ENCODE measurements at regions not wholly inside any gene's neighbourhood (a gene's known extent, or its start where the extent isn't known, plus 50 kb on each side); places are given as distances from the start of the nearest gene placed in this dataset.

GRCh38 chr3:43892061-43892460 lies 201.3 kb downstream of the ABHD5 start:
- no peak overlapping the region for H4K91ac ChIP-seq (ENCODE audit: insufficient read depth, low read depth, low read length)
- no peaks in the 10 kb centered on the region for H3K9me1 ChIP-seq (ENCODE audit: insufficient read depth, low read length)
- H3K27me3 ChIP-seq (ENCODE audit: control insufficient read depth, insufficient read depth, low read length), result peaks cover 24% of the 10 kb centered on the region
- DNase-seq (no peak), ATAC-seq (ENCODE audit: low read depth) (no peak)
- H3K79me1 ChIP-seq (ENCODE audit: low read depth in 1 of 2, low read length in 2 of 2), result no peaks in the 10 kb centered on the region
- no peak overlapping the region for H3K56ac ChIP-seq (ENCODE audit: extremely low read depth, insufficient read depth, low read length)
- H4K20me1 ChIP-seq (ENCODE audit: insufficient read depth, low read length), result no peaks in the 10 kb centered on the region
- ChIA-PET POLR2A (ENCODE audit: unreplicated experiment) (no interaction called here), CTCF (no interaction called here)
- no peak overlapping the region for H3K18ac ChIP-seq (ENCODE audit: low read depth, low read length)
- in situ Hi-C loops (cut with MboI; ENCODE audit: low sequenced_read_pairs), result no loop called here
- H3K4me2 ChIP-seq (ENCODE audit: low read depth, low read length), result no peak overlapping the region
- H4K5ac ChIP-seq (ENCODE audit: low read depth, low read length), result no peak overlapping the region
- H3K9ac ChIP-seq (ENCODE audit: low read depth, low read length), result no peak overlapping the region
- peaks cover 3% of the 10 kb centered on the region for H3K4me1 ChIP-seq (ENCODE audit: control insufficient read depth, insufficient read depth, low read length)
- no peak overlapping the region for H4K8ac ChIP-seq (ENCODE audit: low read depth in 2 of 2, low read length in 2 of 2)
- H2BK5ac ChIP-seq (ENCODE audit: low read depth, low read length, poor library complexity, severe bottlenecking), result no peak overlapping the region
- H2AFZ ChIP-seq (replicated peaks; ENCODE audit: low read length, poor library complexity), result no peak overlapping the region
- no peak overlapping the region for H3K4me3 ChIP-seq (ENCODE audit: insufficient read depth, low read depth, low read length)
- no peak overlapping the region for H2AK5ac ChIP-seq (ENCODE audit: low read depth, low read length)
- intact Hi-C loops (cut with micrococcal nuclease), result no loop called here
- no peak overlapping the region for H2AK9ac ChIP-seq (replicated peaks; ENCODE audit: low read depth, low read length, poor library complexity)
- H3K36me3 ChIP-seq (ENCODE audit: control insufficient read depth, insufficient read depth, low read length), result no peaks in the 10 kb centered on the region
- no peak overlapping the region for H3K14ac ChIP-seq (replicated peaks; ENCODE audit: low read depth, low read length)
- H3K9me3 ChIP-seq (ENCODE audit: control insufficient read depth, insufficient read depth, low read length), result no peaks in the 10 kb centered on the region
- dilution Hi-C loops (cut with HindIII; ENCODE audit: low sequenced_read_pairs, unreplicated experiment), result no loop called here
- no CpG with 5 or more reads among the region's 6 CpGs for WGBS, 2 experiments (ENCODE audit: extremely low coverage in 2 of 2, insufficient read length in 1 of 2)
- no peak overlapping the region for H2BK15ac ChIP-seq (ENCODE audit: low read depth, low read length)
- H2BK20ac ChIP-seq (ENCODE audit: low read depth, low read length), result no peak overlapping the region
- no peak overlapping the region for H3K27ac ChIP-seq (ENCODE audit: insufficient read depth, low read length)
- H2BK120ac ChIP-seq (ENCODE audit: low read depth, low read length), result no peak overlapping the region
- BruUV-seq (replicated peaks), result no TSS peak
- H3K4ac ChIP-seq (ENCODE audit: low read depth, low read length), result no peak overlapping the region
- TF ChIP-seq BHLHE40 (IDR thresholded peaks at IDR 0.05; ENCODE audit: low read depth, low read length) (no peak), USF2 (IDR thresholded peaks at IDR 0.05; ENCODE audit: low read depth, low read length) (no peak), FOS (IDR thresholded peaks at IDR 0.05; ENCODE audit: low read depth, low read length) (no peak), CTCF (conservative IDR thresholded peaks at IDR 0.05; ENCODE audit: low read depth, low read length) (no peak), RAD21 (IDR thresholded peaks at IDR 0.05; ENCODE audit: low read length) (no peak), MXI1 (IDR thresholded peaks at IDR 0.05; ENCODE audit: borderline replicate concordance, low read depth, low read length) (no peak), MAFK (IDR thresholded peaks at IDR 0.05; ENCODE audit: low read depth, low read length) (no peak), CHD1 (IDR thresholded peaks at IDR 0.05; ENCODE audit: low read depth, low read length) (no peak), SMC3 (IDR thresholded peaks at IDR 0.05; ENCODE audit: low read depth, low read length) (no peak), POLR2A (IDR thresholded peaks at IDR 0.05; ENCODE audit: low read depth, low read length) (no peak), ELK1 (IDR thresholded peaks at IDR 0.05; ENCODE audit: borderline replicate concordance, low read depth, low read length) (no peak), RFX5 (IDR thresholded peaks at IDR 0.05; ENCODE audit: low read depth, low read length) (no peak), NFE2L2 (IDR thresholded peaks at IDR 0.05; ENCODE audit: low read depth, low read length) (no peak), CEBPB (IDR thresholded peaks at IDR 0.05; ENCODE audit: low read depth, low read length) (no peak), RCOR1 (IDR thresholded peaks at IDR 0.05; ENCODE audit: insufficient replicate concordance, low read length) (no peak), MAZ (IDR thresholded peaks at IDR 0.05; ENCODE audit: borderline replicate concordance, low read depth, low read length) (no peak)
- H3K23ac ChIP-seq (ENCODE audit: low read depth, low read length), result no peak overlapping the region

All from IMR-90 (cell line).